Medulla oblongata (tissue), 1 donor: ENCODE measurements at regions not wholly inside any gene's neighbourhood (a gene's known extent, or its start where the extent isn't known, plus 50 kb on each side); places are given as distances from the start of the nearest gene placed in this dataset.
"Not testable (repeated sequence)": the region's sequence is repeated elsewhere in the genome, so short reads cannot be mapped to it uniquely, and the experiment has no call there.

ENCODE experiments used
- DNase-seq: peaks from one replicate; pipeline ENCODE4 v3.0.0-alpha.2; 2015; ENCODE audit errors: extremely low spot score

DNA sequence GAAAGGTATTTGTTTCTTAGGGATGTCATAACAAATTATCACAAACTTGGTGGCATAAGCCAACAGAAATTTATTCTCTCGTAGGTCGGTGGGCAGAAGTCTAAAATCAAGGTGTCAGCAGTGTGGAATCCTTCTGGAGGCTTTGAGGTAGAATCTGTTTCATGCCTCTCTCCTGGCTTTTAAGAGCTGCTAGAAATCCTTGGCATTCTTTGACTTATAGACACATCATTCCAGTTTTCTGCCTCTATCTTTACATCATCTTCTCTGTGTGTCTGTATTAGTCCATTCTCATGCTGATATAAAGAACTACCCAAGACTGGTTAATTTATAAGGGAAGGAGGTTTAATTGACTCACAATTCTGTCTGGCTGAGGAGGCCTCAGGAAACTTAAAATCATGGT is 488.1 kb upstream of the PAPPA start:
- DNase-seq: no peak

DNA sequence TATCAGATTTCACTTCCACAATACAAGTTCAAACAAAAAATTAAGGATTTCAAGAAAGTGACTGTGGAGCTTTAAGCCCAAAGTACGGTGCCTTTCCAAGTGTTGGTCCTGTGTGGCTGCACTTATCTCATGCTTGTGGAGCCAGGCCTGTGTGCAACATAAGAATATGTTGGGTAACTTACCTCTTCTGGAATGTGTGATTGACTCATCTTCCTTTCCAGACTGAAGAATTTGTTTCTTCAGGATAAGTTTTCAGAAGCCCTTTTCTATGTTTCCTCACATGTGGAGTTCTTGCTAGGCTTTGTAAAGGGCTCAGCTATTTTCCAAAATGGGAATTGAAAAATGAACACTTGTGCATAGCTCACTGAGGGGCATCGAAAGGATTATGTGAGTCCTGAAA is 485.1 kb upstream of the PAPPA start:
- DNase-seq: no peak

DNA sequence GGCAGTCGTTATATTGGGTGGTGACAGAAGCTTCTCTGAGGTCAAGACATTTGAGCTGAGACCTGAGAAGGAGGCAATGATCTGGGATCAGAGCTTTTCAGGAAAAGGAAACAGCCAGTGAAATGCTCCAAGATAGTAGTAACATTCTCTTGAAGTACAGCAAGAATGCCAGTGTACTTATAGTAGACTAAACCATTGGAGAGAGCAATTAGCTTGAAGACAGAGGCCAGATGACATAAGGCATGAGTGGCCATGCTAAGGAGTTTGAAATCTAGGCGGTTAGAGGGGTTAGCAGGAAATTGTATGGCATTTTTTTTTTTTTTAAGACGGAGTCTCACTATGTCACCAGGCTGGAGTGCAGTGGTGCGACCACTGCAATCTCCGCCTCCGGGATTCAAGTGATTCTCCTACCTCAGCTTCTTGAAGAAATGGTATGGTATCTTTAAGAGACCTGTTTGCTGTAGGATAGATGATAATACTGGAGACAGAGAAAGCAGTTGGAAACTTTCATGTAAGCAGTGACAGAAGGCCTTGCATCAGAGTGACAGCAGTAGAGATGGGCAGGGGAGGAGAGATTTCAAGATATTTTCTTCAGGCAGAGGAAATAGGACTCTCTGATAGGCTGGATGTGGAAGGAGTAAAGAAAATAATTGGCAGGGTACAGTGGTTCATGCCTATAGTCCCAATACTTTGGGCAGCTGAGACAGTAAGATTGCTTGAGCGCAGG is 482.2 kb upstream of the PAPPA start:
- no peak for DNase-seq

DNA sequence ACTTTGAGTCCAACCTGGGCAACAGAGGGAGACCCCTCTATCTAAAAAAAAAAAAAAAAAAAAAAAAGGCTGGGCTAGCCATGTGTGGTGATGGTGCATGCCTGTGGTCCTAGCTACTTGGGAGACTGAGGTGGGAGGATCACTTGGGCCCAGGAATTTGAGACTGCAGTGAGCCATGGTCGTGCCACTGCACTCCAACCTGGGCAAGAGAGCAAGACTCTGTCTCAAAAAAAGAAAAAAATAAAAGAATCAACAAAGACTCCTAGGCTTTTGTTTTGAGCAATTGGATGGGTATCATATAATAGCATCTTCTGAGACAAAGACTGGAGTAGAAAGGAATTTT is 481.7 kb upstream of the PAPPA start:
- no peak for DNase-seq

DNA sequence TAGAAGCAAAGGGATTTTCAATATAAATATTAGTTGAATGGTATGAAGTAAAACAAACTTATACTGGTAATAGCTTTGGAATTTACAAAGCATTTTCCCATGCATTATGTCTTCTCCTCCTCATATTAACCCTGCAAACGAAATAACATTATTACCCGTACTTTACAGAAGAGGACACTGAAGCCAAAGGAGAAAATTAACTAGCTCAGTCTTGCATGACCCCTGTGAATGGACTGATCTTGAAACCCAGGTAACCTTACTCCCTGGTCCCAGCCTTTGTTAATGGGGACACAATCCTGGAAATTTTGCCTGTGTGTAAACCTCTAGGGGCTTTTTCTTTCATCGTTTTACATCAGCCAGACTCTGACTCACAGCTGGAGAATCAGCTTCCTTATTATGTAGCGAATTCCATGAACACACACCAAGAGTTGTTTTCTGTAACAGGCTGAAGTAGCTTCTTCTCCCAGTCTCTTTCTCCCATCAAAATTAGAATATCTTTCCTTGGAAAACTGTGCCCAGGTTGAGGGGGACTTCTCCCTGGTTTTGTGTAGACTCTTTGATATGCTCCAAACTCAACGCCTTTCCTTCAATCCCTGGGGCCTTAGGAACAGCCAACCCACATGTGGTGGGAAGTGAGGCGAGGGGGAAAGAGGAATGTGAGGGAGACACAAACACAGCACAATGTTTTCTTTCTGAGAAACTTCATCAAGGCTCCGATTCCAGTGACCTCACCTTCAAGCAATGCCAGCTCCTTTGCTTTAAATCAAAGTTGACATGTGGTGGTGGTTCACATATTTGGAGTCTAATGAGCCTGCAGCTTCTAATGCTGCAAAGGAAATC is 480.9 kb upstream of the PAPPA start:
- DNase-seq: no peak

DNA sequence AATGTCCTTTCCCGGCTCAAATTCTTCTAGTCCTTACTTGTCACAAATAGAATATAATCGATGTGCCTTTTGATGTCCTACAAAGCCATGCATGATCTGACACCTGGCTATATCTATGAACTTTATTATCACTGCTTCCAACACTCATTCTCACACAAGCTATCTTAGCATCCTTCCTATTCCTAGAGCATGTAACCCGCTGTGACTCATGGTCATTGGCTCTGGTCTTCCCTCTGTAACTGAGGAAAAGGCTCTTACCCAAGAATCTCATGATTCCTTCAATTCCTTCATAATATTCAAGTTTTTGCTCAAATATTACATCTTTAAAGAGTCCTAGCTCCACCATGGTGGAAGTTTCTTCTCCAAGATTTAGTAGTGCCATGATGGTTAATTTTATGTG is 480.0 kb upstream of the PAPPA start:
- no peak for DNase-seq

DNA sequence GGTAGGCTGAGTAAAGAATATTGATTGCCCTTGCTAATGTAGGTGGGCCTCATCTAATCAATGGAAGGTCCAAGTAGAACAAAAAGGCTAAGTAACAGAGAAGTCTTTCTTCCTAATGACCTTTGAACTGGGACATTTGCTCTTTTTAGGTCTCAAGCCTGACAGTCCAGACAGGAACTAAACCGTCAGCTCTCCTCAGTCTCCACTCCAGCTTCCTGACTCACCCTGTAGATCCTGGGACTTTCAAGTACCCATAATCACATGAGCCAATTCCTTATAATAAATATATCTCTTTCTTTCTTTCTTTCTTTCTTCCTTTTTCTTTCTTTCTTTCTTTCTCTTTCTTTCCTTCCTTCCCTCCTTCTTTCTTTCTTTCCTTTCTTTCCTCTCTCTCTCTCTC is 479.5 kb upstream of the PAPPA start:
- DNase-seq: no peak

DNA sequence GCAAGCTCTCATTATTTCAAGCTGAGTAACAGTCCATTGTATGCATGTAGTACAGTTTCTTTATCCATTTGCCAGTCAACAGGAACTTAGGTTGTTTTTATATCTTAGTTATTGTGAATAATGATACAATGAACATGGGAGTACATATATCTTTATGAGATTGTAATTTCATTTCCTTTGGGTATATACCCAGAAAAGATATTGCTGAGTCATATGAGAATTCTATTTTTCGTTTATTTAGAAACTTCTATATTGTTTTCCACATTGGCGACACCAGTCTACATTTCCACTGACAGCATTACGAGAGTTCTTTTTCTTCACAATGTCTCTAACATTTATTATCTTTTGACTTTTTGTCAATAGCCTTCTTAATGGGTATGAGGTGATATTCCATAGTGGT is 477.8 kb upstream of the PAPPA start:
- DNase-seq: no peak

DNA sequence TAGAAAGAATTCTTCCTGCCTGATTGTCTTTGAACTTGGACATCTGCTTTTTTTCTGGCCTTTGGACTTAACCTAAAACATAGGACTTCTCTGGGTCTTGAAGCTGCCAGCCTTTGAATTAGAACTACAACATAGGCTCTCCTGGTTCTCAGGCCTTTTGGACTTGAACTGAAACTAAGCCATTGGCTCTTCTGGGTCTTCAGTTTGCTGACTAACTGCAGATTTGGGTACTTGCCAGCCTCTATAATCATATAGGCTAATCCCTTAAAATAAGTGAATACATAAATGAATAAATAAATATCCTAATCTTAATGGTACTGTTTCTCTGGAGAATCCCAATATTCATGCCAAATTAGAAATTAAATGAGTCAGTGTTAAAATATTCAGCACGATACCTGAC is 473.4 kb upstream of the PAPPA start:
- no peak for DNase-seq

DNA sequence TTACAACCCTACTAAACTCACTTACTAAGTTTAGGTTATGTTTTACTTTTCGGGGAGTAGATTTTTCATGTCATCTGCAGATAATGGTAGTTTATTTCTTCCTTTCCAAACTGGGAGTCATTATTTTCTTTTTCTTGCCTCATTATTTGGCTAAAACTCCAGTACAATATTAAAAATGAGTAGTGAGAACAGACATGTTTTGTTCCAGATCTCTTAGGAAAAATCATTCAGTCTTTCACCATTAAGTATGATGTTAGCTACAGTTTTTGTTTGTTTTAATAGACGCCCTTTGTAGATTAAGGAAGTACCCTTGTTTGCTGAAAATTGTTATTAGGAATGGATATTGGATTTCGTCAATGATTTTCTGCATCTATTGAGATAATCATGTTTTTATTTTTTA is 472.0 kb upstream of the PAPPA start:
- DNase-seq: no peak

DNA sequence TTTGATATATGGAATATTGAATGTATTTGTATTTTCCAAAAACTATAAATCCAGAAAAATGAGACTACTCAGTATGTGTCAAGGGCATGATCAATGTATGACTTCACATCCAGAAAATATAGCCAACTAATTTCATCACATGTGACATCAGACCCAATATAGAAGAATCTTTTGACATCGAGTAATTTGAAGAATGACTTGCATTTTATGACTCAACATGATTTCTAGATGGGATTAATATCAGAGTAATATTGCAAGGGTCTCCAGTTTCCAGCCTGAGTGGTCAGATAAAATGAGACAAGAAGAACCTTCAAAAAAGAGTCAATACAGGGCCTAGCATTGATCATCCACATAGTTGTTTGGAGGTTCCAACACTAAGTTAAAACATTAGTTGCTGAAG is 467.5 kb upstream of the PAPPA start:
- DNase-seq: no peak

DNA sequence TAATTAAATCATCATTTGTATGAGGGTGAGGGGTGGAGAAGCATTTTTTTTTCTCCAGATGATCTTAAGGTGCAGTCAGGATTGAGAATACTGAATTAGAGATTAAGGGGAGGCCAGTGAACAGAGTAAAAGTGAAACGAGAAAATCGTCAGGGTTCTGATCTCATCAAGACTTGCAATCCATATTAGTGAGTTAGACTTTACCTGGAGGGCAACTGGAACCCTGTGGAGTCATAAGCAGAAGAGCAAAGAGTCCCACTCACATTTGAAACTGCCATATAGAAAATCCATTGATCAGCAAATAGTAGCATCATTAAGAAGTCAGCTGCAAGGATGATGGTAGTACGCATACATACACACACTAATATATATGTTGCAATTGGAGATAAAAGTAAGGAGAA is 466.2 kb upstream of the PAPPA start:
- DNase-seq: no peak

DNA sequence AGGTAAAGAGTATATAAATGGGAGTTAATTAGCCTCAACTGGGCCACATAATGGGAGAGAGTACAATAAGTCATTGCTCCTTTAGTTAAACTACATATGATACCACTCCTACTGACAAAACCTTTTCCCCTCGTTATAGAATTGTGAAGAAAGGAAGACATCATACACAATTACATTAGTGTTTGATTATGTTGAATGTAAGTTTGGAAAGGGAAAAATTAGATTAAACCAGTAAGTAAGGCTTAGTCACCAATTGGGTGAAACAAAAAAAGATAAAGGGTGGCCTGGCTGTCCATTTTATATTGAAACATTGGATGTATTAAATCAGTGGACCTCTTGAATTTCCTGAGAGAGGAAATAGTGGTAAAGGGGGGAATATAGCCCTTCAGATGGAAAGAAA is 464.3 kb upstream of the PAPPA start:
- no peak for DNase-seq

DNA sequence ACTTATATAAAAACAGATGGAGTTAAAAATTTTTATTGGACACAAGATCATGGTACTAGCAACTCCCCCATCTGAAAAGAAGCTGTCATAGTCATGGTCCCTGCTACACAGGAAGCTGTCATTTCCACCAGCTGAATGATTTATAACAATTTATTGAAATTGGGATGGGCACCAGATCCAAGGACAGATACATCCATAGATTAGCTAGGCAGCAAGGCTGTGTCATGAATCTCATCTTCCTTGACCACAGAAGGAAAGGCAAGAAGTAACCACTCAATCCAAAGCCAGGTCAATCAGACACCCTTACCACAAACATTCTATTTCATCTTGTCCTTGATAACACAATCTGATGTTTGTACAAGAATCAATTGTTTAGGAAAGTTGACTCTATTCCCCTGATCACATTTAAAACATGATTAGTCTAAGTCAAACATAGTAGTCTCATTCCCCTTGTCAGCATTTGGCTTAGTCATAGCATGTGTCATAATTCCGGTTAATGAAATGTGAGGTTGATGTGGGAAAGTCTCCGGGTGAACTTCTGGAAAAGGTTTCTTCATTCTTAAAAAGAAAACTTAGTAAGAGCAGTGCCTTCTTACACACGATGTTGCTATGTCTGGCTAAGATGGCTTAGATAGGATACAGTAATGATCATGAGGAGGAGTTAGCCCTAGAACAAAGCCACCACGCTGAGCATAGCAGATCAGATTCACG is 462.6 kb upstream of the PAPPA start:
- no peak for DNase-seq

DNA sequence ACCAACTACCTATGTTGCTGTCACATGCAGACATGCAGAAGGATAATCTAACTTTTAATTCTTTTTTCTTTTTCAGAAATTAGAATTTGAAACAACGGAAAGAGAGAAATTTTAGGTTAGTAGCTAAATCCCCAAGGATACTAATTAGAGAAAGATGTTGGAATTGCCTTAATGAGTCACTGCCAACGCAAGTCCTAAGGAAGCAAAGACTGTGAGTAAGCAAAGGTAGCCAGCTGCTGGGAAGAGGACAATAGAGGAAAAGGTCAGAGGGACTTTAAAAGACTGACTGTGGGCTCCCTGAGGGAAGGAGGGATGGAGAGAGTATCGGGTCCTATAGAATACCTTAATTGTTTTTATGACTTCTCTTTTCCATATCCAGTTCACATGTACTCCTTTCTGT is 461.9 kb upstream of the PAPPA start:
- no peak for DNase-seq

DNA sequence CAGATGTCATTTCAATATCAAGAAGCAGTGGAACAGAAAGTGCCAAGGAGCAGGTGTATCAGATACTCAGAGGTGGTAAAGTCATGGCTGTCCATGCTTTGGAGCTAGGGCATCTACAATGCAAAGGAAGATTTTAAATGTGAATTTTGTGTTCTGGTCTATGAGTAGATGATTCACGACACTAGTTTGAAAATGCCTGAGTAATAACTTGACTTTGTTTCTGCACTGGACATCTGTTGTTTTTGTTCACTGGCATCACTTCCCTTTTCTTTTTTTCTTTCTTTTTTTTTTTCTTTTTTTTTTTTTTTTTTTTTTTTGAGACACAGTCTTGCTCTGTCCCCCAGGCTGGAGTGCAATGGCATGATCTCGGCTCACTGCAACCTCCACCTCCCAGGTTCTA is 460.7 kb upstream of the PAPPA start:
- not testable (repeated sequence) for DNase-seq

DNA sequence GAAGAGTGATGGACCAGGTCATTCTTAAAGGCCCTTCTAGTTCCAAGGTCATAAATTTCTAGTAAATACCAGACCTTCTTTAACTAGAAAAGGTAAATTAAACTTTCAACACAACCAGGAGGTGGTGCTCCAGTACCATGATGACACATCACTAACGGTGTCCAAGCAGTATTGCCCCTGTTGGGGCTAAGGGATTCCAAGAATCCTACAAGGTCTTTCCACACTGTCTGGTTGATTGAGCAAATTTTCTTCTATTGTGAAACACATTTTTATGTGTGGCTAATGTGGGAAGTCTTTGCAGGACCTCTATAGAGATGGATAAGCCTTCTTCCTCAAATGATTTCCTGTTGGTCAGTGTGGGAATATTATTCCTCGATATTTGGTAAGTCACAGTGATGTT is 459.6 kb upstream of the PAPPA start:
- no peak for DNase-seq

DNA sequence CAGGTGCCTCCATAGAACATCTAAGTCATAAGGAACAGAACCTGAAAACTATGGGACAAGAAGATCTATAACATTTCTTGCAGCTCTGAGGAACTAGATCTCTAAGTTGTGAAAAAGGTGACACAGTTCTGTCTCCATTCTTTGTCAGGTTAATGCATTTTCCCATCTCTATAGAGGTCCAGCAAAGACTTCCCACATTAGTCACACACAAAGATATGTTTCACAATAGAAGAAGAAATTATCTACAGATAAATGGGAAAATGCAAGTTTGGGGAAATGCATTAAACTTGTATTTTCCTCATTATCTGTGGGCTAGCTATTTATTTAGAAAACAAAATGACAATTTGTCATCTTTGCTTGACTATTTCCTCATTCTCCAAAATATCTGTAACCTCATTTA is 458.6 kb upstream of the PAPPA start:
- DNase-seq: no peak

DNA sequence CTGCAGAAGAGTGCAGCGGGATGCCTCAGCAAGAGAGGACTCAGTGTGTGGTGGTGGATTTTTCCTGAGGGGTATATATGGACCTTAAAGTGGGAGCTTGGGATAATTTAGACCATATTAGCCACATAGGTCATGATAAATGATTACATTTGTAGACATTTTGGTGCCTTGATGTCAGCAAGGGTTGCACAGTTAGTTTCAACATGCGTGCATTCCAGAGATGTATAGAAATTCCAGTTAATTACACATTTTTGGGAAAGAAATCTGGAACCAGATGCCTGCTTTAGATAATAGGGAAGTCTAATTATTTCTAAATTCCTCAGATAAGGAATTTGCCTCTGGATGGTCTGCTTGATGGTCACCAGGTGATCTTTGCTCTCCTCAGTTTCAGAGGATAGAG is 440.6 kb upstream of the PAPPA start:
- DNase-seq: no peak

DNA sequence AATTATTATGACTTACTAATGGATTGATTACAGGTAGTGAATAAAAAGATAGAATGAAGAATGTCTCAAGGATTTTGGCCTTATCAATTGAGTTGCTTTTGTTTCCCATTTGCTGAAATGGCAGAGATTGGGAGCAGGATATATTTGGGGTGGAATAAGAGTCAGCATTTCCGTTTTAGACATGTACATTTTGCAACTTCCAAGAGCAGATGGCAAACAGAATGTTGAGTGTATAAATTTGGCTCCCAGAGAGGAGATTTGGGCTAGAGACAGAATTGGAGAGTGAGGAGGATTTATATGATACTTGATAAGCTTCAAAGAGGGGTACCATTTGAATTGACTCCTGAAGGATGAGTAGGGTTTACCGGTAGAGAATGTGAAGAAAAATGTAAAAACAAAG is 437.9 kb upstream of the PAPPA start:
- no peak for DNase-seq

DNA sequence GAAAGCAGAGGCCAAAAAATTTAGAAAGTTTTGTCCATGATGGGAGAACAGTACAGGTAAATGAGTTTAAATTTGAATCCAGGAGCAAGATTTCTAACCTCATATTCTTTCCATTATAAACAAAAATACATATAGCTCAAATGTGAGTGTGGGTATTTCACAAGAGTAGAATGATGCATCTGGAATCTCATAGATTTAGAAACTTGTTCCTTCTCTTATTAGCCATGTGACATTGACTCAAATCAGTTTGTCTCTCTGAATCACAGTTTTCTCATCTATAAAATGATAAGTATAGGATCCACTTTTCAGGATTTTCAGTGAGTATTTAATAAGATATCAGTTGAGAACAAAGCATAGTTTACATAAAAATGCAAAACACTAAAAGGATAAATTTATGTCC is 436.3 kb upstream of the PAPPA start:
- no peak for DNase-seq

DNA sequence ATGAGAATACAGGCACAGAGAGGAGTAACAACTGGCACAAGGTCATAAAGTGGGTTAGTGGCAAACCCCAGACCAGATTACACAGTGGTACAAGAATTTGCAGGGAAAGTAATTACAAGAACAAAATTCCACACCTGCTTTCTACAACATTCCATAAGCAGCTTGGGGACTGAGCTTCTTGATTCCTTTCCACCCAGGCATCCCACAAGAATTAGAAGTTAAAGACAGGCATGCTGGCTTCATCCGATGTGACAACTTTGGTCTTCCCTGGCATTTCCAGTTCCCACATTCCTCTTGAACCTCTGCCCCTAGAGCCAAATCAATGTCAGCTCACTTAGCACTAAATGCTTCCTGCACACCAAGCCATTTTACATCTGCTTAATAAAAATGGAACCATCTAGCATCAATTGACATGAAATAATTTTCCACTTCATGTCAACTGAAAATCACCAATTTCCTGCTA is 435.8 kb upstream of the PAPPA start:
- DNase-seq: no peak

DNA sequence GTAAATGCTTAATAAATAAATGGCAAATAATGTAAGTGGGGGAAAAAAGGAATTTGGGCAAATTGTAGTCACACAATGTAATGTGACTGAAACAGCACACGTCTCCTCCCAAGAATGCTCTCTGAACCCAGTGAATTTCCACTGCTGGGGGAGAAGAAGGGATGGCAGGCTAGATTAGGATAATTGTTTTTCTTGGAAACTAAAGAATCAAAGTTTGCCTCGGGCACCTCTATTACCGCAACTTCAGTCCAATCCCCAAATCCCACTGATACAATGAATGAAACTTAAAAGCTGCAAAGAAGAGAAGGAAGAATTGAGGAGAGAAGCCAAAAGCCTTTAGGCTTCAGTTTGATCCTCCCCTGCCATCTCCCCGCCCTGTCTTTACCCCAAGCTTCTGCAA is 423.2 kb upstream of the PAPPA start:
- no peak for DNase-seq
